ENCODE measurements at regions not wholly inside any gene's neighbourhood (a gene's known extent, or its start where the extent isn't known, plus 50 kb on each side); places are given as distances from the start of the nearest gene placed in this dataset.

DNA sequence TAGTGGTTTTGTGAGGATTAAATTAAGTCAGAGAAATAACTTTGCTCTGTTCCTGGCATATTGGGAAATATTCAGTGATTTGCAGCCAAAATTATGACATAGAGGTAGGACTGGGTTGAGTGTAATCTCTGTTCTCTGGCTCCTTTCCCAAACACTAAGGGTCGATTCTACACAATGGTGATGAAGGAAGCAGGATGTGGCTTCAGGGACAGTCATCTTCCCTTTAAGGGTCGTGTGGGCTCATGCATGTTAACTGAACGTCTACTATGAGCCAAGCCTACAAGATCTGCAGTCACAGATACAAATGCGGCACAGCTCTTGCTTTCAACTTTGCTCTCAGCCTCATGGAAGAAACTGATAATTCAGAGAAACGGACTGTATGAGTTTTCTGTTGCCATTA, 381.6 kb downstream of the VRK1 start:
- peaks cover 4% of the 10 kb centered on the region for H3K9me3 ChIP-seq (ENCODE audit: severe bottlenecking)

DNA sequence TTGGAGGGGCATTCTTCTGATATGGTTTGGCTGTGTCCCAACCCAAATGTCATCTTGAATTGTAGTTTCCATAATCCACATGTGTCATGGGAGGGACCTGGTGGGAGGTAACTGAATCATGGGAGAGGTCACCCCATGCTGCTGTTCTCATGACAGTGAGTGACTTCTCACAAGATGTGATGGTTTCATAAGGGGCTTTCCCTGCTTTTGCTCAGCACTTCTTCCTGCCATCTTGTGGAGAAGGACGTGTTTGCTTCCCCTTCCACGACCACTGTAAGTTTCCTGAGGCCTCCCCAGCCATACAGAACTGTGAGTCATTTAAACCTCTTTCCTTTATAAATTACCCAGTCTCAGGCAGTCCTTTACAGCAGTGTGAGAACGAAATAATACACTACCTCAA, 382.4 kb downstream of the VRK1 start:
- H3K27ac ChIP-seq, result no peak overlapping the region
- DNase-seq, result no peak
- no peaks in the 10 kb centered on the region for H3K36me3 ChIP-seq

More for the DNA sequence above, 381.6 kb downstream of the VRK1 start:
- H3K36me3 ChIP-seq, result no peaks in the 10 kb centered on the region
- no peak overlapping the region for H3K4me3 ChIP-seq (ENCODE audit: low read depth, low read length)
- DNase-seq, result no peak
- no peak overlapping the region for H3K27ac ChIP-seq
- TF ChIP-seq, protein P1, sequence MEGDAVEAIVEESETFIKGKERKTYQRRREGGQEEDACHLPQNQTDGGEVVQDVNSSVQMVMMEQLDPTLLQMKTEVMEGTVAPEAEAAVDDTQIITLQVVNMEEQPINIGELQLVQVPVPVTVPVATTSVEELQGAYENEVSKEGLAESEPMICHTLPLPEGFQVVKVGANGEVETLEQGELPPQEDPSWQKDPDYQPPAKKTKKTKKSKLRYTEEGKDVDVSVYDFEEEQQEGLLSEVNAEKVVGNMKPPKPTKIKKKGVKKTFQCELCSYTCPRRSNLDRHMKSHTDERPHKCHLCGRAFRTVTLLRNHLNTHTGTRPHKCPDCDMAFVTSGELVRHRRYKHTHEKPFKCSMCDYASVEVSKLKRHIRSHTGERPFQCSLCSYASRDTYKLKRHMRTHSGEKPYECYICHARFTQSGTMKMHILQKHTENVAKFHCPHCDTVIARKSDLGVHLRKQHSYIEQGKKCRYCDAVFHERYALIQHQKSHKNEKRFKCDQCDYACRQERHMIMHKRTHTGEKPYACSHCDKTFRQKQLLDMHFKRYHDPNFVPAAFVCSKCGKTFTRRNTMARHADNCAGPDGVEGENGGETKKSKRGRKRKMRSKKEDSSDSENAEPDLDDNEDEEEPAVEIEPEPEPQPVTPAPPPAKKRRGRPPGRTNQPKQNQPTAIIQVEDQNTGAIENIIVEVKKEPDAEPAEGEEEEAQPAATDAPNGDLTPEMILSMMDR (IDR thresholded peaks at IDR 0.05; ENCODE audit: low read depth, low read length), result no peak
- no peaks in the 10 kb centered on the region for H3K27me3 ChIP-seq (ENCODE audit: insufficient read depth, low read depth, severe bottlenecking)

DNA sequence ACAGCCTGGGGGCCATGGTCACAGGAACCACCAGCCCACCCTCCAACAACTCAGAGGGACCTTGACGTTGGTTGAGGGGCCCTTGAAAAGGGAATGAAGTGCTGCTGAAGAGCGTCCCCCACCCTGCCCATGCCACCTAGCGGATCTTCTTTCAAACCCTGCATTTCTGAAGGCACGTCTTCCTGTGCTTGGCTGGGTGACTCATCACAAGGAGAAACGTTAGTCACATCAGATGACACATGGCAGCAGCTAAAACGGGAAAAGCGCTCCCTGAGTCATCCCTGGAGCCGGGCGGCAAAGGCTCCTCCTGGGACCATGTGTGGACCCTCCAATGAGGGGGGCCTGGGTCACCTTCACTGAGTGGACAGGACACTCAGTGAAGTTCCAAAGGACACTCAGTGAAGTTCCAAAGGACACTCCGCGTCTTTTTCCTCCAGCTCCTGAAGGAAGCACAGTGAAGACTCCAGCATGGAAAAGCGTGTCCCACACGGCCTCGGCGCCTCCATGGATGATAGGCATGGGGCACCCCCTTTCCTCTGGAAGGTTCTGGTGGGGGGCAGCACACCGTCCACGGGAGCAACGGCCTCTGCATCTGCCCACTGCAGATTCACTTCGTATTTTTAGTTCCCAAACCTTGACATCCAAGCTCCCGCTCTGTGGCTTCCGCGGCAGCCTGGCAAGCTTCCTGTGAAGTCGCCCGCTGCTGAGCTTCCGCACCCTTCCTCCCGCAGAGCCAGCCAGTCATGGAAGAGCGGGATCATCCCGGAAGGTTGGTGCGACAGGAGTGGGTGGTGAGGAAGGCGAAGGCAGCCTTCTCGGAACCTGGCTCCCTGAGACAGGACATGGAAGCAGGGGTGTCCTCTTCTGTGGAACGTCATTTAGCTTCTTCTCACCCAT, 383.4 kb downstream of the VRK1 start:
- Histone ChIP-seq H3K27ac (no peak overlapping the region), H3K27me3 (ENCODE audit: insufficient read depth, low read depth, severe bottlenecking) (peaks cover 14% of the 10 kb centered on the region), H3K9me3 (ENCODE audit: severe bottlenecking) (peaks cover 4% of the 10 kb centered on the region), H3K4me3 (ENCODE audit: low read depth, low read length) (no peak overlapping the region), H3K36me3 (no peaks in the 10 kb centered on the region)
- TF ChIP-seq, protein P1 (IDR thresholded peaks at IDR 0.05; ENCODE audit: low read depth, low read length), result no peak
- no peak for DNase-seq

More for the DNA sequence above, 382.4 kb downstream of the VRK1 start:
- Histone ChIP-seq H3K4me3 (ENCODE audit: low read depth, low read length) (no peak overlapping the region), H3K27me3 (ENCODE audit: insufficient read depth, low read depth, severe bottlenecking) (peaks cover 4% of the 10 kb centered on the region), H3K9me3 (ENCODE audit: severe bottlenecking) (peaks cover 4% of the 10 kb centered on the region)
- TF ChIP-seq, protein P1 (IDR thresholded peaks at IDR 0.05; ENCODE audit: low read depth, low read length), result no peak

DNA sequence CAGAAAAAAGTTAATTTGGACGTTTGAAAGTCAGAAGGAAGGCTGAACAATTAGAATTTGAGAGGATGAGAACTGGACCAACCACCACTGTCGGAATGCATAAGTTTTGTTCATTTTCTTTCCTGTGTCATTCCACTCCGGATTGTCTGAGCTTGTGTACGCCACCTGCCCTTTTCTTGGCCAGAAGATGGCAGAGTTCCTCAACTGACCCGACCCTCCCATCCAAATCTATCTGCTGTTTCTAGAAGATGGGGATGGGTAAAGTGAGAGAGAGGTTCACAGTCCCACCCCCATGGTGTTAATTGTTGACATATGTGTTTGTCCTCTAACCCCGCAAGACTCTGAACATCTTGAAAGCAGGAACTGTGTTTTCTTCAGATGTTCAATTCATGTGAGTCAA, 388.0 kb downstream of the VRK1 start:
- H3K27me3 ChIP-seq (ENCODE audit: insufficient read depth, low read depth, severe bottlenecking), result peaks cover 32% of the 10 kb centered on the region
- TF ChIP-seq, protein P1 (IDR thresholded peaks at IDR 0.05; ENCODE audit: low read depth, low read length), result peak; percentile 63
- H3K4me3 ChIP-seq (ENCODE audit: low read depth, low read length), result no peak overlapping the region
- H3K9me3 ChIP-seq (ENCODE audit: severe bottlenecking), result peaks cover 4% of the 10 kb centered on the region
- H3K27ac ChIP-seq, result no peak overlapping the region
- no peak for DNase-seq
- no peaks in the 10 kb centered on the region for H3K36me3 ChIP-seq

DNA sequence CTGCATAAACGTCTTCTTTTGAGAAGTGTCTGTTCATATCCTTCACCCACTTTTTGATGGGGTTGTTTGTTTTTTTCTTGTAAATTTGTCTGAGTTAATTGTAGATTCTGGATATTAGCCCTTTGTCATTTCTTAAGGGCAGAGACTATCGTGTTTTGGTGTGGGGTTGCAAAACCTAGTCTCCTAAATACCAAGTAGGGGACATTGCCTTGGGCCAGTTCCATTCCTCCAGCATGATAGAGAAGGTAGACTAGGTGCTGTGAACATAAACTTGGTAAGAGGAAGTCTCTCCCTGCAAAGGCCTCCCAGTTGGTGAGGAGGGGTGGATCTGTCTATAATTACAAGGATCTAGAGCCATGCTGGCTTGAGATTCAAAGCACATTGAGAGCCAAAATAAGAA, 390.7 kb downstream of the VRK1 start:
- no peak overlapping the region for H3K4me3 ChIP-seq (ENCODE audit: low read depth, low read length)
- no peak overlapping the region for H3K27ac ChIP-seq
- H3K9me3 ChIP-seq (ENCODE audit: severe bottlenecking), result no peaks in the 10 kb centered on the region
- H3K36me3 ChIP-seq, result no peaks in the 10 kb centered on the region
- peaks cover 50% of the 10 kb centered on the region for H3K27me3 ChIP-seq (ENCODE audit: insufficient read depth, low read depth, severe bottlenecking)
- TF ChIP-seq, protein P1 (IDR thresholded peaks at IDR 0.05; ENCODE audit: low read depth, low read length), result no peak
- no peak for DNase-seq
